NOMO-1 treated with dmso at 0.1 percent for 144 hours (cell line): ENCODE measurements at regions not wholly inside any gene's neighbourhood (a gene's known extent, or its start where the extent isn't known, plus 50 kb on each side); places are given as distances from the start of the nearest gene placed in this dataset.
A peak's percentile ranks its signal among the peaks of the same experiment; 100 is the strongest.

ENCODE experiments used
- DNase-seq: peaks from one replicate; lab custom pipeline; 2025; ENCODE audit not compliant: unreplicated experiment; lab: John Stamatoyannopoulos, UW

DNA sequence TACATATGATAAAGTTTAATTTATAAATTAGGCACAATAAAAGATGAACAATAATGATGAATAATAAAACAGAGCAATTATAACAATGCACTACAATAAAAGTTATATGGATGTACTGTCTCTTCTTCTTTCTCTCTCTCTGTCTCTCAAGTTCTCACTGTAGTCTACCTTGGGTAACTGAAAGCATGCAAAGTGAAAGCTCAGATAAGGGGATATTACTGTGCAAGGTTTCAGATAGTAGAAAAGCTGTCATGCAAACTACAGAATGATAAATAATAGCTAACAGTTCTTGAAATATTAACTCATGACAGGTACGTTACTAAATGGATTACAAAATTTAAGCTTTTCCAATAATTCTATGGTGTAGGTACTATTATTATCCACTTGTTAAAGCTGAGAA lies 311.9 kb upstream of the PRDM1 start:
- no peak for DNase-seq

DNA sequence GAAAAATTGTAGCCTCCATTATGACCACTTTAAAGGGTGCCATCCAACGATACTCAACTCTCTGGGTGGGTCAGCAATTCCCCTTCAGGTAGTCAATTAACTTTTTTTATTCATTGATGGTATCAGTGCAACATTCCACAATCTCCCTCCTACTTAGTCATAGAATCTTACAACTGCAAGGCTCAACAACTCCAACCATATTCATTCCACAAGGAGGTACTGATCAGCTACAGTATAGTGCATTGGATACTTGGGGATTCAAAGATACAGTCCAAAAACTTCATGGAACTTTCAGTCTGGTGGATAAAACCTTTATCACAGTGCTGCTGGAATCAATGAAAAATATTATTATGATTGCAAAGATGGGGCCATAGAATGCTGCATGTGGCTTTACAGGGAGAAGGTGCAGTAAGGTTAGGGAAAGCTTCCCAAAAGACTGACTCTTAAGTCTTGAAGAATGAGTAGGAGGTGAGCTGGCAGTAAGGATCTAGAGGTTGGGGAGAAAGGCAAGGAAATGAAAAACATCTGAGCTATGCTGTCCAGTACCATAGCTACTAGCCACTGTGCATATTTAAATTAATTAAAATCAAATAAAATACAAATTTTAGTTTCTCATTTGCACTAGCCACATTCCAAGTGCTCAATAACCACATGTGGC lies 314.7 kb upstream of the PRDM1 start:
- no peak for DNase-seq

DNA sequence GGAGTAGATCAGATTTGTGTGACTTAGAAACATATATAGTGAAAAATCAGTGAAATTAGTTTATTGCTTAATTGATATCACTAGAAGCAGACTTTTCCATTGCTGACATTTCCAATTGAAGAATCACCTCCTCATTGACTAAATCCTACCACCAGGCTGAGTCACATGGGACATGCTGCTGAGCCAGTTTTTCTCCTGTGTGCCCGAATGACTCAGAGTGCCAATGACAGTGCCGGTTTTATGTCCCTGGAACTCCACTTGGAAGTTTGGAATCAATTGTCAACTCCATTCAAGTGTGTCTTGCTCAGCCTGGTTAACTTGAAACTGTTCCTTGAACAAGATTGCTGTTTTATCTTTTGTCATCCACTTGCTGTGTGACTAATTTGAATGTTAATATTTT lies 316.1 kb upstream of the PRDM1 start:
- DNase-seq: no peak

DNA sequence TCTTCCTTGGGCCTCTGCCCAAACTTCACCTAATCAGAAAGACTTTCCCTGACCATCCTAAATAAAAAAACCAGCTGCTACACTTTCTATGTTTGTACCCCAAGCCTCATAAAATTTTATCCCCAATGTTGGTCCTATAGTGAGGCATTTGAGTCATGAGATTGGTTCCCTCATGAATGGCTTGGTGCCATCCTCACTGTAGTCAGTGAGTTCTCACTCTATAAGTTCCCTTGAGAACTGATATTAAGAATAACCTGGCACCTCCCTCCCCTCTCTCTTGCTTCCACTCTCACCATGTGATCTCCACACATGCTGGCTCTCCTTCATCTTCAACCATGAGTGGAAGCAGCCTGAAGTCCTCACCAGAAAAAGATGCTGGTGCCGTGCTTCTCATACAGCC lies 316.9 kb upstream of the PRDM1 start:
- no peak for DNase-seq

DNA sequence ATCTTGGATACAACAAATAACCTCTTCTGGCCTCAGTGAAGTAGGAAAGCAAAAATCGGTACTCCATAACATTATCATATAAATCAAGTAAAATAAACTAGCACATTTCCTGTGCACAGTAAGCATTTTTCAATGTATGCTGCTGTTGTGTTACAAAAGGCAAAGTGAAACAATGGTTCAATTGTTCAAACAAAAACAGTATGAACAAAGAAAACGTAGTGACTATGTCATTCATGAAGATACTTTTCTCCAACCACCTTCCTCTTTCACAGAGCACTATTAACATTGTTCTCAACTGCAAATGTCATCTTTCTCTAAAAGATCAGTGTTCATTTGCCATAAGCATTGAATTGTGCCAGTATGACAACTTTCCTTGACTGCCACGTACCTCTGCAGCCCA lies 318.6 kb upstream of the PRDM1 start:
- DNase-seq: no peak

DNA sequence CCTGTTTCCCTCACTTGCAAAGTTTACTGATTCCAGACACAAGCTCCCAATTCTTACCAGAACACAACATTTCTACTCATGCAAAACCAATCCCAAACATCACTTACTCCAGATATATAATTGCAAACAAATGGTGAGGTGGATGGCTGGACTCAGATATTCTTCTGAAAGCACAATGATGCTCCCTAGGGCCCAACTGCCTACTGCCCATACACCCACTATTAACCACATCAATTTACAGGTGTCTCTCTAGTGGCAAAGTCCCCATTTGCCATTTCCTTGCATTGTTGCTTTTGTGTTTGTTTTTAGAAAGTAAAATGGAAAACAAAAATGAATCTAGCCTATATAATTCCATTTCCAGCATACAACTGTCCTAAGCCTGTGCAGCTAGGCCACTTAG lies 320.9 kb upstream of the PRDM1 start:
- DNase-seq: no peak

DNA sequence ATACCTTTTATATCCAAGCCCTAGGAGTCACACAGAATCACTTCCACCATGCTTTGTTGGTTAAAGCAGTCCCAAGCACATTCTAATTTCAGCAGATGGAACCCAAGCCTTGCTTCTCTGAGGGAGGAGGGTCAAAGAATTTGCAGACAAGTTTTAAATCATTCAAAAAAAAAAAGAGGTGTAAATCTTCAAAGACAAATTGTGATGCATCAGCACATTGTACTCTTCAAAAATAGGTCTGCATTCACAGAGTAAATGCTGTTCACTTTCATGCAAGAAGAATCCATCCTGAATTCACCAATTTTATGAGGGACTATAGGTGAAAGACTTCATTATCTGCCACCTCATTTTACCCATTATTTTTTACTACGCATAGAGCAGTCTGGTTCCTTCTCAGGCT lies 321.8 kb upstream of the PRDM1 start:
- no peak for DNase-seq

DNA sequence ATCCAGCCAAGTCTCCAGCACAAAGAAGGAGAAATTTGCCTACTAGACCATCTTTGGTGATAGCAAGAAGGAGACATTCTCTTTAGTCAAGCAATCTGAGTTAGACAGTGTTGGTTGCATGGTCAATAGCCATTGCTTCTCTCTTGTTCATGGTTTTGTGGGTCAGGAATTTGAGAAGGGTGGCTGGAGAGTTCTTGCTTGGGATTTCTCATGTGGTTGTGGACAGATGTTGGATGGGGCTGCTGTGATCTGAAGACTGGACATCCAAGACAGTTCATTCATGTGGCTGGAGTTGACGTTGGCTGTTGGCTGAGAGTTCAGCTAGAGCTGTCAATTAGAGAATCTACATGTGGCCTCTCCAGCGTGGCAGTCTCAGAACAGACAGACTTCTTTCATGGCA lies 322.3 kb upstream of the PRDM1 start:
- no peak for DNase-seq

DNA sequence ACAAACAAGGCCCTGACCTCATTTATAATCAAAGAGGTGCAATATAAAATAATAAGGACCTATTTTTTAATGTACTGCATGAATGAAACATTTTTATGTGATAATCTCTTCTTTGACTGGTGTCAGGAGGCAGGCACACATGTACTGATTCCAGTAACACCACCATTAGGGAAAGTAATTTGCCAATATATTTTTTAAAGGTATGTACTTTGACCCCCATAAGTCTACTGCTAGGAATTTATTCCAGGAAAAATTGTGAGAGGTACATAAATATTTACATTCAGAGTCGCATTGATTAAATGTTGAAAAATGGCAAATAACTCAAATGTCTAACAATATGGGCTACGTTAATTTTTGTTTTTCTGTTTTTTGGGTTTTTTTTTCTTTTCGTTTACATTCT lies 325.4 kb upstream of the PRDM1 start:
- DNase-seq: no peak

DNA sequence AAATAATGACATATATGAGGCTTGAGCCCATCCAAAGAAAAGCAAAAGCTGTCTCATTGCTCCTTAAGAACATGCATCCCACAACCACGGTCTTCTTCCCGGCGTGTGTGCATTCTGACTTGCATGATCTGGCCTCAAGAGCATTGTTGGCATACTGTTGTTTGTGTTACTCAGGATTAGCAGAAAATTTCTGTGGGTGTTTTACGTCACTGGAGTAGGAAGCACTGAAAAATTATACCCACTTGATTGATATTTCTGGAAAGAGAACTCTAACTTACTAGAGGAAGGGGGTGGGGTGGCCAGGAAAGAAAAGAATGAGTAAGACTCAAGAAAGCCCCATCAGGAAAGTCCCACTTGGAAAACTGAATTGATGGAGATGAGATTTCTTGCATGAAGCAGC lies 326.2 kb upstream of the PRDM1 start:
- DNase-seq: no peak

DNA sequence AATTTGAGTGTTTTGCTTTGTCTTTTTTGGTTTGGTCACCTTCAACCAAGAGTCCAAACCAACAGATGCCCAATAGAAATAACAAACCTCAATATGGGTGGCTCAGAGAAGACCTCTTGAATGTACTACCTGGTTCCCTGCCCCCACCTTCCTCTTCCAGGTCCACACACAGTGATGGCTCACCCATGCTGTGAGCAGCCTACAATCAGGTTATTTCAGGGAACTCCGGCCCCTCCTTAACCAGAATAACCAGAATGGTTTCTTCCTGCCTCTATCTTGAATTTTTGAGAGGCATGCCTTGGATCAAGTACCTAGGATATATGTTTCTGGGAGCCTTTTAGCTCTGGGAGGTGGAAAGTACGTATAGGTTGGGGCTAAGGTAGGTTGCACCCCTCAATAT lies 327.1 kb upstream of the PRDM1 start:
- no peak for DNase-seq

DNA sequence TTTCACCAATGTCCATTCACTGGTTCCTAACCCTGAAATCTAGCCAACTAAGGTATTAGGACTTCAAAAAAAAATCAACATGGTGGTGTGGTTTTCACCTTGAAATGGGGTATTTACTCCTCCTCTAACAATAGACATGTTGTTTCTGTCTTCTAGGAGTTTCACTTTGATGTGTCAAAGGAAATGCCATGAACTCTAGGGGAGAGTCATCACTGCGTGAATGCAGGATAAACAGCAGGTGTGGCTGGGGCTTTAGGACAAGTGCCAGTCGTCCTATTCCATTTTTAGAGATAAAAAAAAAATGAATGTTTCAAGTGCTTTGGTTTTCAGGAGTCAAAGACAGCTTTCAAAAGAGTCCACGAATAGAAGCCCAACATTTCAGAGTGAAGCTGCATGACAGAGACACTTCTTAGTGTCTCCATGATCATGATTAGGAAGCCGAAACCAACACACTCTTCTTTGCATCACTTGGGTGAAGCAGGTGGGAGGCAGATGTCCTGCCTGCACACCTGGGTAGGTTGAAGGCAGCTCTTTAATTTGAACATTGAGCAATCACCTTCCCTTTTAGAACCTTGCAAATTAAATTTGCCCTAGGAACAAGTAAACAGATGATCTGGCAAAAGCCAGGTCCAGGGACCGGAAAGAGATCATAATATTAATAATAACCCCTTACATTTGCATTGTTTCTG lies 328.5 kb upstream of the PRDM1 start:
- no peak for DNase-seq

DNA sequence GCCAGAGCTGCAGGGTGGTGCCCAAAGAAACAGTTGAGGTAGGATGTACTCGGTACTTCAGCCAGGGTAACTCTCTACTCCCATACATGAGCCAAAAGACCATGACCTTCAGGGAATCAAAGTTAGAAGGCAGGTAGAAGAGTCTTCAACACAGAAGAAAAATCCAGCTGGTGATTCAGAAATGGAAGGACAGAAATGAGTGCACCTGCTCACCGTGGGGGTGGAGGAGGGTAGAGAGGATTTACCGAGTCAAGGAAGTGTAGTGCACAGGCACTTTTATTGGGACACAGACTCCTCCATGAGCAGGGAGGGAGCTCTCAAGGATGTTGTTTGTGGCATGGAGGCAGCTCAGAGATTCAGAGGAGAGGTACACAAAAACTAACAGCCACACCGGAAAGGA lies 330.3 kb upstream of the PRDM1 start:
- no peak for DNase-seq

DNA sequence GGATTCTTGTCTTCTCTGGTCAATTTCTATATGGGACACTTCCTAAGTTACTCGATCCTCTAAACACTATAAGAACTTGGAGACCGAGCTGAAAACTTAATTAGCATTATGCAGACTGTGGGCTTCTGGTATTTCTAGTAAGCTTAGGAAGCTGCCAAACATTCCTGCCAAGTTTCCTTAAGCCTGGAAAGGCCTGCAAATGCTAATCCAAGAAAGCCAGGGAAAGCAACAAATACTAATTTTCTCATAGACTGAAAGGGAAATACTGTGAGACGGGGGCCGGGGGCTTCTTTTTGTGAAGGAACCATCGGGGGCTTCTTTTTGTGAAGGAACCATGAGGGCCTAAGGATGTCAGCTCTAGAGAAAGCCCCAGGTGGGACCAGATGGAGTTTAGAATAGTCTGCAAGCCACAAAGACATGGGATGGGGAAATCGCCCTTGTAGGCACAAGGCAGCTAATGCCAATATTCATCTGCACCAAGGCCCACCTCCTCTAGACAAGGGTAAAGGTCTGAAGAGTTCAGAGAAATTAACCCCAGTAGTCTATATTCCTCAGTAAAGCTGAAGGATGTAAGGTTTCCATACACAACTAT lies 332.4 kb upstream of the PRDM1 start:
- no peak for DNase-seq

DNA sequence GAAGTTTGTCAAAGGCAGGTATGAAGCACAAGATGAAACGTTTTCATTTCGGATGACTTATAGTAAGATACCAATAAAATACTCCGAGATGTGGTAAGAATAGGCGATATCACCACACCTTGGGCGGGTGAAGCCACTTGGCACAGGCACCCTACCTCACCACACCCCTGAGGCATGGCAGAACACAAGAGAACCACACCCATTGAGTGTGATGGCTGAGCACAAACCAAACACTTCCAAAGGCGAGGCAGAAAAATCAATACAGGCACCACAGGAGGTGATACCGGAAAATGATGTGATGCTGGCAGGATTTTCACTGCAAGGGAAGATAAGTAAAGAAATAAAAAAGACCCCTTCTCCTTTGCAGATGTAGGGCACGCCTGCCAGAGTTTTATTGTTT lies 332.9 kb upstream of the PRDM1 start:
- no peak for DNase-seq

DNA sequence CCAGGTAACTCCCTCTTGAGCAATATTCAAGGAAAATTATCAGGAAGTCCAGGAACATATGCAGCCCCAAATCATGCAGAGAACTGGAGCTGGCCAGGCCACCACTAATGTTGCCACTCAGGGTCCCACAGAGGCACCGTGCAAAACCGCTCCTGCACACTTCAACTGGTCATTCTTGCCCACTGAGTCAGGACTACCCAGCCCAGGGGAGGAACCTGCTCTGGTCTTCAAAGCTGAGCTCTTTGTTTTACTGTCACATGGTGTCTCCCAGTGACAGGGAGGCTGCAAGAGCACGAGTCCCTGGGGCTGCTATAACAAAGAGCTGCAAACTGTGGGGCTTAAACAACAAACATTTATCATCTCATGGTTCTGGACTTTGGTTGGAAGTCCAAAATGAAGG lies 336.0 kb upstream of the PRDM1 start:
- DNase-seq: no peak

DNA sequence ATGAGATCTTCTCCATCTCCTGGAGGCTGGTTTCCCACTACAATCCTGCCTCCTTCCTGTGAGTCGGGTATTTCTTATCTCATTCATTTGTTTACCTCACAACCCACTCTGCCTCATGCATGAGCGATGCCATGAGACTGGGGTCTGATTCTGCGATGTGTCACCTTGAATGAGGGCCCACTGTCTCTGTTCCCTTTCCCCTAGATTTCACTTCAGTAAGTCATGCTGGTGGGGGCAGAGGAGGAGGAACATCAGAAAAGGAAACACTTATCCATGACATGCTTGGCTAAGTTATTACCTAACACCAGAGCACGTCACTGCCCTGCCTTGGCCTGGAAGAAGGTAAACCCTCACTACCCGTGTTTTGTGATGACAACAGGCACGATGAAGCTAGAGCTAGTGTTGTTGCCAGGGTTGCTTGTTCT lies 337.4 kb upstream of the PRDM1 start:
- peak; percentile 17 for DNase-seq

DNA sequence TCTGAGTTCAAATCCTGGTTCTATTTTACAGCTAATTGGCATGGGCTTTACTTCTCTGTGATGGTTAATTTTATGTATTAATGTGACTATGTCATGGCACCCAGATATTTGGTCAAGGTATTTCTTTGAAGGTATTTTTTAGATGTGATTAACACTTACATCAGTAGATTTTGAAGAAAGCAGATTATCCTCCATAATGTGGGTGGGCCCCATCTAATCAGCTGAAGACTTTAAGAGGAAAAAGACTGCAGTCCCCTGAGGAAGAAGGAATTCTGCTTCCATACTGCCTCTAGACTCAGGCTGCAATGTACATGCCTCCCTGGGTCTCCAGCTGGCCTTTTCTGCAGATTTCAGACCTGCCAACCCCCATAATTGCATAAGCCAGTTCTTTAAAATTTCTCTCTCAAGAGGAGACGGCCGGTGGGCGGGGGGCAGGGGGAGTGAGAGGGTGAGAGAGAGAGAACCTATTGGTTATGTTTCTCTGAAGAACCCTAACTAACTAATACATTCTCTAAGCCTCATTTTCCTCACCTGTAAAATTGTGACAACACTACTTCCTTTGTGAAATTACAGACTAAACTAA lies 338.2 kb upstream of the PRDM1 start:
- no peak for DNase-seq

DNA sequence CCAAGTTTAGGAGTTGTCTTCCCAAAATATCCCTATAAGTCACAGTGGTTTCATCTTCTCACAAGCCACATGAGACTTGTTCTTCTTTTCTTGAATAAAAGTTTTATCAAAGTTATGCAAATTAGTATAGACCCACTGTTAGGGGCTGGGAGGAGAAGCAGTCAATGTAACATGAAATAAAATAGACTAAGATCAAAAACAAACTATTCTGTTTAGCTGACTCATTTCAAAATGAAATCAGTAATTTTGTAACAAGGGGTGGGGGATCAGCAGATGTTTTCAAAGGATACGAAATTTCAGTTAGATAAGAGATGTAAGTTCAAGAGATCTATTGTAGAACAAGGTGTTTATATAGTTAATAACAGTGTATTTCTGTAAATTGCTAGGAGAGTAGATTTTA lies 339.6 kb upstream of the PRDM1 start:
- no peak for DNase-seq

DNA sequence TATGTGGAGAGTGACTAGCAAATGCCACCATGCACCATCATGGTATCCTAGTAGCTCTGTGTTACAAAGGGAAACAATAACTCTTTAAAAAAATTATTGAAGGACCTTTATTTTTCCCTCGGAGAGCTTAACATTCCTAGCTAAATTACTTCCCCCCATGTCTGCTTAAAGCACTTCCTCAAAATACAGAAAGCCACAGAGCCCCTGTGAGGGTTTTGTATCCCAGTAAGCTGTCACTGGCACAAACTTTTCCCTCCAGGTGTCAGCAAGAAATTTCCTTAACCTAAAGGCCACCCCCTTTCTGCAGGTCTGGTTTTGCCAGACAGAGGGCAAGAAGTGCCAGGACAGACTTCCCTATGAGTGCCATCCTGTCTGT lies 340.0 kb upstream of the PRDM1 start:
- DNase-seq: no peak

DNA sequence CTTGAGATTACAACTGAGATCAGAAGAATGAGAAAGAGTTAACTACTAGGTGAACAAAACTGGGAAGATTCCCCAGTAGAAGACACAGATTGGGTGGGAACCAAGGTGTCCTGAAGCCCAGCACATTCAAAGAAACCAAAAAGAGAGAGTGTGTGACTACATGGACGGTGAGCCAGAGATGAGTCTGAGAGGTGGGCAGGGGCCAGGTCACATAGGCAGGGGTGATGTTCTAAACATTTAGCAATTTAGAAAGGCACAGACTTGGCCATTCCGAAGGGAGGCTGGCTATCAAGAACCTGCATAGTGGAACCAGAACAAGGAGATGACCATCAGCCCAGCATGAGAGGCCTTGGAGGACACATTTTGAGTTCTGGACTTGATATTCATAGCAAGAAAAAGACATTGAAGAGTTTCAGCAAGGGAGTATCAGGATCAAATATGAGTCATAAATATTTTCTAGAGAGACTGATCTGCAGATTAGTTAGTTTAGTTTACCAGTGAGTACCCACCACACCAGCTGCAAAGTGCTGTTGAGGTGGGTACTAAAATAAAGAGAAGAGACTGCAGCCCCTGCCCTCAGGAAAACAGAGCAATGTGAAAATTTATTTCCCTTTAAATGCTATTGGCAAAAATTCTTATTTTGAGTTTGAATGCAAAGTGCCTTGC lies 340.5 kb upstream of the PRDM1 start:
- no peak for DNase-seq

DNA sequence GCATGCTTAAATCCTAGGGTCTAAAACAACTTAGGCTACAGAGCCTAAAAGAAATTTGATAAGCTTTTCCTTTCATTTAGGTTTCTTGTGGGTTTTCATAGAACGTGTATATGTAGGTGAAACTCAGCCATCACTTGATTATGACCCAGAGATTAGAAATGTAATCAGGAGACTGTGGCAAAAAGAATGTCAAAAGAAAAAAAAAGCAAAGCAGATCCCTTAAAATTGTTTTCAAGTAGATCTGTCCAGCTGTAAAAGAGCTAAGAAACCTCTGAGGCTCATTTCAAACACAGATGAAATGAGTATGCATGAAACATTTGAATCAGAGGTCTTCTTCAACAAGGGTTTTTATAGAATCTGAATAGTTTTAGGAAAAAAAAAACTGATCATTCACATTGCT lies 341.3 kb upstream of the PRDM1 start:
- no peak for DNase-seq
